ENCODE measurements at regions not wholly inside any gene's neighbourhood (a gene's known extent, or its start where the extent isn't known, plus 50 kb on each side); places are given as distances from the start of the nearest gene placed in this dataset.

GRCh38 chr13:70905035-70905434, 796.8 kb upstream of the KLHL1 start:
- no peak for DNase-seq

- DNase-seq: no peak
Observed at GRCh38 chr13:70896136-70896535, 787.9 kb upstream of the KLHL1 start.

GRCh38 chr13:70895599-70895998, 787.3 kb upstream of the KLHL1 start:
- DNase-seq: no peak

GRCh38 chr13:70894258-70894657, 786.0 kb upstream of the KLHL1 start:
- no peak for DNase-seq

GRCh38 chr13:70893832-70894231, 785.6 kb upstream of the KLHL1 start:
- no peak for DNase-seq

GRCh38 chr13:70890289-70890688, 782.0 kb upstream of the KLHL1 start:
- no peak for DNase-seq

- no peak for DNase-seq
Observed at GRCh38 chr13:70889163-70889562, 780.9 kb upstream of the KLHL1 start.

GRCh38 chr13:70884196-70884595, 775.9 kb upstream of the KLHL1 start:
- no peak for DNase-seq

- DNase-seq: no peak
Observed at GRCh38 chr13:70874636-70875035, 766.4 kb upstream of the KLHL1 start.

GRCh38 chr13:70864731-70865130, 756.5 kb upstream of the KLHL1 start:
- no peak for DNase-seq

GRCh38 chr13:70856711-70857110, 748.5 kb upstream of the KLHL1 start:
- DNase-seq: no peak

GRCh38 chr13:70856025-70856424, 747.8 kb upstream of the KLHL1 start:
- DNase-seq: no peak

GRCh38 chr13:70849222-70849621, 741.0 kb upstream of the KLHL1 start:
- DNase-seq: no peak

- no peak for DNase-seq
Observed at GRCh38 chr13:70844391-70845108, 736.3 kb upstream of the KLHL1 start.

- DNase-seq: no peak
Observed at GRCh38 chr13:70842062-70842644, 733.9 kb upstream of the KLHL1 start.

- DNase-seq: no peak
Observed at GRCh38 chr13:70841240-70842061, 733.2 kb upstream of the KLHL1 start.

GRCh38 chr13:70835371-70835770, 727.1 kb upstream of the KLHL1 start:
- DNase-seq: no peak

- DNase-seq: no peak
Observed at GRCh38 chr13:70829748-70830147, 721.5 kb upstream of the KLHL1 start.

GRCh38 chr13:70817576-70817975, 709.3 kb upstream of the KLHL1 start:
- DNase-seq: no peak

GRCh38 chr13:70816853-70817252, 708.6 kb upstream of the KLHL1 start:
- no peak for DNase-seq

- DNase-seq: no peak
Observed at GRCh38 chr13:70814684-70815083, 706.4 kb upstream of the KLHL1 start.

GRCh38 chr13:70812481-70812880, 704.2 kb upstream of the KLHL1 start:
- DNase-seq: no peak

GRCh38 chr13:70809588-70809987, 701.3 kb upstream of the KLHL1 start:
- no peak for DNase-seq
